ENCODE measurements at regions not wholly inside any gene's neighbourhood (a gene's known extent, or its start where the extent isn't known, plus 50 kb on each side); places are given as distances from the start of the nearest gene placed in this dataset.
"Not testable (repeated sequence)": the region's sequence is repeated elsewhere in the genome, so short reads cannot be mapped to it uniquely, and the experiment has no call there.

DNA sequence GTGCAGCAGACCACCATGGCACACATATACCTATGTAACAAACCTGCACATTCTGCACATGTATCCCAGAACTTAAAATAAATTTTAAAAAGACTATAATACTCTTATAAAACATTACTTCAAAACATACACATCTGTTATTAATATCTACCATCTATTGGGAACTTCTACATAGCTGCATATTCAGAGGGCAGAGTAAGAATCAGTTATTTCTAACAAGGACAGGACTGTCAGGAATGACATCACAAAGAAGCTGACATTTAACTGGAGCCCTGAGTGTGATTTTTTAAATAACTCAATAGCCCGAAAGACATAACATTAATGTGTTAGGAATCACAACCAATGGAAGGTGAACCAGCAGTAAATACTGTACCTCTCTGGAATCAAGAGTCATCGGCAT lies 276.7 kb upstream of the ECI2 start:
- no peak for DNase-seq (ENCODE audit: low read depth)

- not testable (repeated sequence) for DNase-seq (ENCODE audit: low read depth)
Measured at GRCh38 chr6:4407710-4408109, 272.3 kb upstream of the ECI2 start.

- no peak for DNase-seq (ENCODE audit: low read depth)
Measured at GRCh38 chr6:4405621-4406212, 270.3 kb upstream of the ECI2 start.

DNA sequence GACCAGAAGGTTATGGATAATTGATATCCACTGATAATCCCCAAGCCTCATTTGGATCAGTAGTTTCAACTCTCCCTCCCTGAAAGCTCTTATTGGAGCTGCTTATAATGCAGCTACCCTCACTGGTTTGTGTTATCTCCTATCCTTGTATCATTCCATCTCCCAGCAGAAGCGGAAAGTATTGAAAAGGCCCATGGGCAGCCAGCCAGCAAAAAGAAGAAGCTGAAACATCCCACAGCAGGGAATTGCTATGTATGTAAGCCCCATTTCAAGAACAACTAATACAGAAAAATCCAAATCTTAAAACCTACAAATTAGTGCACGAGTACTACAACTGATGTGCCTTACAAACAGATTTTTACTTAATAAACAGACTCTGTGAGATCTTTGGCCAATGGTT lies 269.0 kb upstream of the ECI2 start:
- no peak for DNase-seq (ENCODE audit: low read depth)

DNA sequence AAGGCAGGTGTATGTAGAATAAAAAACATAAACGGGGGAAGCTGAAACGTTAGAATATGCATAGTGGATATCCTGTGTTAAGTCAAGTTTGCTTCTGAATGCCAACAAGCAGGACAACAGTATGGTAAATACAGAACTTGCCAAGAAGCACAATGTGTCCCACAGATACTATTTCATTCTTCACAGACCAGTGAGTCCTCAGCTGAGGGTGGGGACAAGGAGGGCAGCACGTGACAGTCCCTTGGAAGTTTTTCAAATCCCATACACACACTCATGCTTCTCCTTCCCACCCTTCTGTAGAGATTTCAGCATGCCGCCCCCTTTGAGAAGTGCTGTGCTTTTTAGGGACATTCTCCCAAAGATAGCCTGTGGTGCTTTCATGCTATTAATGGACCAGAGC lies 268.5 kb upstream of the ECI2 start:
- no peak for DNase-seq (ENCODE audit: low read depth)

GRCh38 chr6:4403023-4403752 lies 267.8 kb upstream of the ECI2 start:
- no peak for DNase-seq (ENCODE audit: low read depth)

DNA sequence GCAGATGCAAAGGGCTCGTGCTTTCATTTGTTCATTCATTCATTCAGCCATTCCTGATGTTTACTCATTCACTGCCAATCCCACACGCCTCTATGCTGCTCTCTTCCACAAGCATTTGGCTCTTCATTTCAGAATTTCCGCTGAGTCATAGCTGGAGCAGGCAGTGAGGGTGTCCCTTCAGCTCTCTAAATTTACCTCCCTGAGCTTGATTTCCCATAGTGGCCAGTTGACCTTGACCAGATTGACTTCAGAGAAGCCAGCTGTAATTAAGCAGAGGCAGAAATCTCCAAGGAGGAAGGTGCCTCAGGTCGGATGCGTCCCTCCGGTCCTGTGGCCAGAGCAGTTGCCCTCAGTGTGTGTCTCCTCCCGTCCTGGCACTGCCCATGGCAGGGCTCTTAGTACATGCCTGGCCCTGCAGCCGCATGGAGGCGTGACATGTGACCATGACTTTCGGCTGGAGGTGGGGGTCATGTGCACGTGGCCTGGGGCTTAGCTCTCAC lies 267.2 kb upstream of the ECI2 start:
- no peak for DNase-seq (ENCODE audit: low read depth)

GRCh38 chr6:4401408-4402368 lies 266.3 kb upstream of the ECI2 start:
- DNase-seq (ENCODE audit: low read depth), result no peak

GRCh38 chr6:4399656-4400055 lies 264.3 kb upstream of the ECI2 start:
- DNase-seq (ENCODE audit: low read depth), result no peak

- no peak for DNase-seq (ENCODE audit: low read depth)
Measured at GRCh38 chr6:4398791-4399190, 263.4 kb upstream of the ECI2 start.

DNA sequence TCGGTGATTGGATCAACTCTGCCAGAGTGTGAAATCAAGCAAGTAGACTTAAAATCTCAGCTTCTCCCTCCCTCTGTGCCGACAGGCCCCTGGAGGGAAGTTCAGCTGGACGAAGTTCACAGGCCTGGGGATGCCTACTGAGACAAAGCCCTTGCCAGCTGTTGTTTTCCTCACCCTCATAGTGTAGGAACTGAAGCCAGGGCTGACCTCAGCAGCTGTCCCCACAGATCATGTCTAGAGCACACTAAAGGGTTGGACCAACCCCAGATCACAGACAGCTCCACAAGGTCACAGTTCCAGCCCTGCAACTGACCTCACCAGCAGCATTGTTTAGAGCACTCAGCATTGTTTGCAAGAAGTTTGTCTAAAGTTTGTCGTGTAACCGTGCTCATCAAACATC lies 261.9 kb upstream of the ECI2 start:
- DNase-seq (ENCODE audit: low read depth), result no peak

GRCh38 chr6:4396044-4396443 lies 260.7 kb upstream of the ECI2 start:
- DNase-seq (ENCODE audit: low read depth), result no peak

DNA sequence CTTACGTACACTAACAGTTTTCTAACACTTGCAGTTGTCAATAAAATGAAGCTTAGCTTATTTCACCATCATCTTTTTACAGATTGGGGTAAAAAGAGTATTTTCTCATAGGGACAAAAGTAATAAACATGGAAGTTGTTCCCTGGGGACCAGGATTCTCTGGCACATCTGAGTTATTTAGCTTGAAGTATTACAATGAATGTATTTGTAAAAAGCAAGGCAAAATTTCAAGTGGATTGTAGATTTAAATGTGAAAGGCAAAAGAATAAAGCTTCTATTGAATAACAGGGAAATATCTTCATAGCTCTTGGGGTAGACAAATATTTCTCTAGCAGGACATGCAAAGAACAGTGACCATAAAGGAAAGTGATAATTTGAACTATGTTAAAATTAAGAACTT lies 260.0 kb upstream of the ECI2 start:
- no peak for DNase-seq (ENCODE audit: low read depth)

- no peak for DNase-seq (ENCODE audit: low read depth)
Measured at GRCh38 chr6:4394786-4395185, 259.4 kb upstream of the ECI2 start.

- DNase-seq (ENCODE audit: low read depth), result no peak
Measured at GRCh38 chr6:4388675-4389074, 253.3 kb upstream of the ECI2 start.

- DNase-seq (ENCODE audit: low read depth), result no peak
Measured at GRCh38 chr6:4384656-4385055, 249.3 kb upstream of the ECI2 start.

GRCh38 chr6:4383910-4384638 lies 248.7 kb upstream of the ECI2 start:
- no peak for DNase-seq (ENCODE audit: low read depth)

DNA sequence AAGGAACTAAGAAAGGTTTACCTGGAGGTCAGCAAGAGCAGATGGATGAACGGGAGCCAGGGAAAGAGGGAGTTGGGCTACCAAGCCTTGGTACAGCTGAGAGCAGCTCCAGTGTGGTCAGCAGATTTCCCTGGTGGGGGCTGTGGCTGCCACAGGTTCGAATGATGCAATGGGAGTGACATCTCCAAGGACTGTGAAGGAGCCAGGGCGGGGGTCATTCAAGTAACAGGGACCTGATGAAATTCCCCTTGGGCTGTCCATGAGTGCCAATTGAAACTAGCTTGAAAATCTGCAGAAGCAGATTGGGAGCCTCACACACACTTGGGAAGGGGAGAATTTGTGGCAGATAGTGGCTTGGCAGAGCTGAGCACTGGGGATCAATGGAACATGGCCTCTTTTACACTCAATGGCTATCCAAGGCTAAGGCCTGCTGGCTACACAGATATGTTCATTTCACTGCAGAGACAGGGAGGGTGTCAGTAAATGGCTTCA lies 247.0 kb upstream of the ECI2 start:
- no peak for DNase-seq (ENCODE audit: low read depth)

DNA sequence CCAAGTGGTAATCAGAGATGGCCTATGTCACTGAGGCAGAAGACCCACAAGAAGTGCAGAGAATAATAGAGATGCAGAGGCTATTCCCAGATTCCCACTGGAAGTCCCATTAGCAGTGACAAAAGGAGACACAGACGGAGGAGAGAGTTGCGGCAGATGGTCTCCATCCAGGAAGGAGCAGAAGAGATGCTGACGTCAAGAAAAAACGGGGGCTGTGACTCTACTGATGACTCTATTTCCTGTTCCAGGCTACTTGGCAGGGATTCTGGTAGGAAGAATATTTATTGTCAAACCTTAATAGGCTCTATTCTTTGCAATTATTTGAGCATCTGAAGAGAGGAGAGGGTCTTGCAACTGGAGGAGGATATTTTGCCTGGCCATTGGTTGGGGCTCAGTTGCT lies 246.0 kb upstream of the ECI2 start:
- DNase-seq (ENCODE audit: low read depth), result no peak

GRCh38 chr6:4380881-4381281 lies 245.5 kb upstream of the ECI2 start:
- no peak for DNase-seq (ENCODE audit: low read depth)

DNA sequence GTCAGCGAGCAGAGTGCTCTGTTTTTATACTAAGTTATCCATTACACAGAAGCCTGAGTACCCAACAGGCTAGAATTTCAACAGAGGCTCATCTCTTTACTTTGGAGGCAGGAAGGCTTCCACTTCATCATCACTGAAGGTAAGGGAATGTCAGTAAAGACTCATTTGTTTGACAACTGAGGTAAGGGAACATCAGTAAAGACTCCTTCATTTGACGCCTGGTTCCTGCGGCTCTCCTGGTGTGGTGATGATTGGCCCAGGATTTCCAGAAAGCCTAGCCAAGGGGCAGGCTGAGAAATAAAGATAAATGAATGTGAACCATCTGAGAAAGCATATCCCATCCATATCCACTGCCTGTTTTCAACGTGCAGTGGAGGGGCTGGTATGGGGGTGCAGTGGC lies 244.6 kb upstream of the ECI2 start:
- no peak for DNase-seq (ENCODE audit: low read depth)

All from forelimb muscle (tissue), 1 donor.